HG03469 (cell line): ENCODE measurements at regions not wholly inside any gene's neighbourhood (a gene's known extent, or its start where the extent isn't known, plus 50 kb on each side); places are given as distances from the start of the nearest gene placed in this dataset.

ENCODE experiments used
- ATAC-seq: cut with Tn5 transposase; IDR thresholded peaks from one replicate; pipeline ENCODE4 v1.9.1; 2021; ENCODE audit warnings: mild to moderate bottlenecking, moderate library complexity, moderate number of reproducible peaks; ENCODE audit not compliant: unreplicated experiment

DNA sequence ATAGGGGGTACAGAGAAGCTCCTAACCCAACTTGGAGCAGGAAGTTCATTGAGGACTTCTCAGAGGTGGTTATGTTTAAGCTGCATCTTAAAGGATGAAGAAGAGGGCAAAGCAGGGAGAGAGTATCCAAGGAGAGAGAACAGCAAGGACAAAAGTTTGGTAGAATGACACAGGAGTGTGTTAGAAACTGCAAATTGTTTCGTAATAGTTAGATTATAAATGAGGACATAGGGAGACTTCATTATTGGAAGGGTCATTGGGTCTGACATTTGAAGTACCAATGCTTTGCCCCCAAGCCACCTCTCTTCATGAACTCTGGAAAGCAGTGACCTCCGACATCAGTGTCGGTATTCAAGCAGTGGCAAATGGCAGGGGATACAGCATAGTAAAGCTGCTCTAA, 209.6 kb upstream of the JUN start:
- no peak for ATAC-seq

DNA sequence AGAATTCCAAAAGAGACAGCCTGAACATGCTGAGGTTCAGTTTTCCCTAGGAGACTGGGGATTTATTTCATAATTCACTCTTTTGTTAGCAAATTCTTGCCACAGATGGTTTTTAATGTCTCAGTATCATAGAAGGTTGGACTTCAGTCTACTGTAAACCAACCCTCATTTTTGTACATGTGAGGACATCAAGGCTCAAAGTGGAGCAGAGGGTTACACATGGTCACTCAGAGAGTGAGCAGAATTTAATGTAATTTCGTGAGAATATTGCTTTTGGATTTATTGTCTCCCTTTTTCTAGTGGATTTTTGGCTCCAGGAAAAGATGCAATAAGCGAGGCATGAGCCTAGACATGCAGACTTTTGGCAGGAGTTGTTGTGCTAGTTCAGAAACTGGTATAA, 210.8 kb upstream of the JUN start:
- no peak for ATAC-seq

DNA sequence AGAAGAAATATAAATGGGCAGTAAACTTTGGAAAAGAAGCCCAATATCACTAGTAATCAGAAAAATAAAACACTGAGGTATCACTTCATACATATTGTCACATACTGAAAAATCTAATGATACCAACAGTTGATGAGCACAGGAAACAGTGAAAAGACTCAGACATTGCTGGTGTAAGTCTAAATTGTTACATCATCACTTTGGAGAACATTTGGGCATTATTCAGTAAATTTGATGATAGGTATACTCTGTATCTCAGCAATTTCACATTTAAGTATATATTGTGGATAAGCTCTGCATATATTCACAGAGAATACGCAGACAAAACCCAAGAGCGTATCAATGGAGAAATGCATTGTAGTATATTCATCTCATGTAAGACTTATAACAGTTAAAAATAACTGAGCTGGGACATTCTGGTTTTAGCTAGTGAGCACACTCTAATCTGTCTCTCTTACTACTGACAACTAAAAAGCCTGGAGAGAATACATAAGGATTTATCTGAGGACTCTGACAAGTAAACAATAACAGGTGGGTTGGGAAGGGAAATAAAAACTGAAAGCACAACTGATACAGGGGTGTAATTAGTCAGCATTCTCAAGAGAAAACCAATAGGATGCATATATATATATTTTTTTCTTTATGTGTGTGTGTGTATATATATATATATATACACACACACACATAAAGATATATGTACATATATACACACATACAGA, 212.7 kb upstream of the JUN start:
- ATAC-seq, result peak; percentile 50

DNA sequence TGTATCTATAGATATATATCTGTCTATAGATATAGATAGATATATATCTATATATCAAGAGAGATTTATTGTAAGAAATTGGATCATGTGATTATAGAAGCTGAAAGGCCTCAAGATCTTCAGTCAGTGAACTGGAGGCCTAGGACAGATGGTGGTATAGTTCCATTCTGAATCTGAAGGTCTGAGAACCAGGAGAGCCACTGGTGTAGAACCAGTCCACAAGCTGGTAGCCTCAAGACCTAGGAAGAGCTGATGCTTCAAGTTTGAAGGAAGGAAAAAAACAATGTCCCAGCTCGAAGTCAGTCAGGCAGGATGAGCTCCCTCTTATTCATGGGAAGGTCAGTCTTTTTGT, 213.2 kb upstream of the JUN start:
- ATAC-seq, result peak; percentile 49

DNA sequence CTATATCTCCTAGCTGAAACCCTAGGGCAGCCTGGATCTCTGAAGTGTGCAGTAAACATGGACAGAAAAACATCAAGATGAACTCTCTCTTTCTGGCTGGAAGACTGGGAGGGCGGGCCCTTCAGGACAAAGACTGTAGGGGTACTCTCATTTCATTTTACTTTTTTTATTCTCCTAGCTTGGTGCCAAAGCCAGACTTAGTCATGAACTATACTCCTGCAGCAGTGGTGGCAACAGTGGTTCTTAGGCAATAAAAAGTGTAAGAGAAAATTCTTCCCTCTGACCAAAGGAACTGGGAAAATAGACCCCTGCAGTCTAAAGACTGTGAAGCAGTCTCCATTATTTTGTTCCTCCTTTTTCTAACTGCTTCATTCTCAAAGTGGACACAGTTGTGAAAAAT, 213.8 kb upstream of the JUN start:
- ATAC-seq, result no peak

DNA sequence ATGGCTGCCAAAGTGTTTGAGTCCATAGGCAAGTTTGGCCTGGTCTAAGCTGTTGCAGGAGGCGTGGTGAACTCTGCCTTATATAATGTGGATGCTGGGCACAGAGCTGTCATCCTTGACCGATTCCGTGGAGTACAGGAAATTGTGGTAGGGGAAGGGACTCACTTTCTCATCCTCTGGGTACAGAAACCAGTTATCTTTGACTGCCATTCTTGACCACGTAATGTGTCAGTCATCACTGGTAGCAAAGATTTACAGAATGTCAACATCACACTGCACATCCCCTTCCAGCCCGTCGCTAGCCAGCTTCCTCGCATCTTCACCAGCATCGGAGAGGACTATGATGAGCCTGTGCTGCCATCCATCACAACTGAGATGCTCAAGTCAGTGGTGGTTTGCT, 215.8 kb upstream of the JUN start:
- no peak for ATAC-seq

DNA sequence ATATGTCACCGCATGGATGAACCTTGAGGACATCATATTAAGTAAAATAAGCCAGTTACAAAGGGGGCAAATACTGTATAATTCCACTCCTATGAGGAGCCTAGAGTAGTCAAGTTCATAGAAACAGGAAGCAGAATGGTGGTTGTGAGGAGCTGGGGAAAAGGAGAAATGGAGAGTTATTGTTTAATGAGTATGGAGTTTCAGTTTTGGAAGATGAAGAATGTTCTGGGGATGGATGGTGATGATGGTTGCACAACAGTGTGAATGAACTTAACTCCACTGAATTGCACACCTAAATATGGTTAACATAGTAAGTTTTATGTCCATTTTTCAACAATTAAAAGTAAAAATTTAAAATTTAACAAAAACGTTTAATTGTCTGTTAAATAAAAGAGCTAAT, 220.9 kb upstream of the JUN start:
- no peak for ATAC-seq

DNA sequence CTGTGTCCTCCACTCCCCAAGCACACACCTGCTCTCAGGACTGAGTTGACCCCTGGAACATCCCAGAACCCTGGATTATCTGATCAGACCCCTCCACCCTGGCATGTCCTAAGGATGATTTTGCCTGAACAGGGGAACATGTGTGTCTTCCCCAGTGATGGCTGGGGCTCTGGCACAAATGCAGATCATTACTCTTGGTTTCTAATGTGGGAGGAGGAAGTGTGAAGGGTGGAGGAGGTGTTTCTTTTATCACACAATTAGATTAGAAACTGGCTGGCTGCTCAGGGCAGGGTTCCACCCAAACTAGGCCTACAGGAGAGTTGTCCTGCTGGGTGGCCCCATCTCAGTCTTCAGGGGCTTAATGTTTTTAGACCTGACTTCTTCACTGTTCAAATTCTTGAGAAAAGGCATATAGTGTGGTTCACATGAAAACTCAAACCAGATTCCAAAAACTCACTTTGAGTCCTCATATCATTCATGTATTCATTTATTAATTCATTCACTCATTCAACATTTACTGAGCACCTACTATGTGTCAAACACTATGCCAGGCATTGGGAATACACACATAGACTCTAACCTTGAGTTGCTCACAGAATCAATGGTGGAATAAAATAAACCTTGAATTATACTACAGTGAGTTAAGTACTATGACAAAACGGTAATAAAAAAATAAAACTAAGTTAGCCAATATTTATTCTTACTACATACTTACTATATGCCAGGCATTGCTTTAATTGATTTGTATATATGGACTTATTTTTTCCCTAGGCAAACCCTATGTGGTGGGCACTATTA, 221.8 kb upstream of the JUN start:
- no peak for ATAC-seq

DNA sequence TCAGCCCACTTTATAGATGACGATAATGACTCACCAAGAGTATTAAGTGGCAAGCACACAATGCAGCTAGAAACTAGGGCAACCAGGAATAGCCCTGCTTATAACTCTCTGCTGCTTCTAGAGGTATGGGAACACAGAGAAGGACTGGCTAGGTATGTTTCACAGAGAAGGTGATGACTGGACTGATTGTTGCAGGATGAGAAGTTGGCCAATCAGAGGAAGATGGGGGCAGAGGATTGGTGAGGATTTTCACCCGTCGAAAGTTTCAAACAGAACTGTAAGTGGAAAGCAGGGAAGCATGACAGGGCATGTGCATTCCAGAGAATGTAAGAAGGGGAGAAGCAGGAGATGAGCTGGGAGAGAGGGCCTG, 222.4 kb upstream of the JUN start:
- ATAC-seq, result no peak

DNA sequence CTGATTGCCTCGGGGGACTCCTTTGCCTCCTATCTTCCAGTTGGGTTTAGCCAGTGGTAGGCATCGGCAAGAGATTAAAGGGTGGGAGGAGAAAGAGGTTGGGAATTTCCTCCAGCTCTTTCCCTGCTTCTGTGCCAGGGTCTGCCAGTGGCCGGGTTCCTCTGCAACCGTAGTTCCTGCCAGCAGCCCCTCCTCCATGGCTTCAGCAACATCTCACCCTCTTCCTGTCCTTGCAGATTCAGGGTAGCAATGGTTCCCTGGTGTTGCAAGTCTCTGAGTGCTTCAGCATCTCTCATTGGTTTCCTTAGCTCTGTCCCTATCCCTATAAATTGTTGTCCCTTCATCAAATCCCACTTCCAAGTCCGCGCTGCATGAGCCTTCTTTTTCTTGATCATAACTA, 223.1 kb upstream of the JUN start:
- ATAC-seq, result no peak

DNA sequence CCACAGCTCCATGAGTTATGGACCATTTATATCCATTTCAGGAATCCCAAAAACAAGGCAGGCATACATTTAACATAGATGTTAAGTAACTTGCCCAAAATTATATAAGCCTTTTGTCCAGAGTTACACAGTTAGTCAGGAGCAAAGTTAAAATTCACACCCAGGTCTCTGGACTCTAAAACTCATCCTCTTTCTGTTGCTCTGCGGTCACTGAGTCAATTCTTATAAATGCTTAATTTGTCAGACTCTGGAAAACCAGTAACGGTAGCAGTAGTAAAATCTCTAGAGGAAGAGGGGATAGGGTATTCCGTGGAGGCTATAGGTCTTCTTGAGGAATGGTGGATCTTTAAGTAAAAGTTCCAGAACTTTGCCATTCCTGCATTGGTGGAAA, 223.6 kb upstream of the JUN start:
- no peak for ATAC-seq

DNA sequence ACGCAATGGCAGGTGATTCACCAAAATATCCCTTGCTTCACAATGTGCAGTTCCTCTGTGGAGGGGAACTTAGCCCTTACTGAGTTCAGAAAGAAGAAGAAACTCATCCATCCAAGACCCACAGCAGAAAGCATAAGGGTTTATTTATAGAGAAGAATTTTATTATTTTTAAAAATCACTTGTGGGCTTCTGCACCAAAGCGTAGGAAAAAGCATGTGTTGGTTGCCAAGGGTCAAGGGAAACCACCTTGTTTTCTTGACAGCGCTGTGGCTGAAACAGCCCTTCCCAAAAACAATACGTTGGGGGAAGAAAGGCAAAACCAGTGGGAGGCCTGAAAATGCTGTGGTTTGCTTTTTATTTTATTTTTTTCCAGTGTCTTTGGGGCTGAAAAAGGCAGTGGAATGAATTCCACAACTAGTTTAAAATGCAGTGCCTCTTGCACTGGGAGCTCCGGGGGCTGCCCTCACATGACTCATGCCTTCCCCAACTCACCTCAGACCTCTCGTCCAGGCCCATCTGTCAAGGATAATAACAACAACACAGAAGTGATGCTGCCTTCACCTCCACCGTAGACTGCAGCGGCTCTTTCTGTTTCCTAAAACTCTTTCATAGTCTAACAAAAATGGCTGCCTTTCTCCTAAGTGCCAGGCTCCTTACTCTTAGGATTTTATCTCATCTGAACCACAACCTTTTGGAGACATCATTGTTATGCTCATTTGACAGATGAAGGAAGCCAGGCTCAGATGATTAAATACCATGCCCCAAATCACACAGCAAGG, 224.2 kb upstream of the JUN start:
- ATAC-seq, result no peak

DNA sequence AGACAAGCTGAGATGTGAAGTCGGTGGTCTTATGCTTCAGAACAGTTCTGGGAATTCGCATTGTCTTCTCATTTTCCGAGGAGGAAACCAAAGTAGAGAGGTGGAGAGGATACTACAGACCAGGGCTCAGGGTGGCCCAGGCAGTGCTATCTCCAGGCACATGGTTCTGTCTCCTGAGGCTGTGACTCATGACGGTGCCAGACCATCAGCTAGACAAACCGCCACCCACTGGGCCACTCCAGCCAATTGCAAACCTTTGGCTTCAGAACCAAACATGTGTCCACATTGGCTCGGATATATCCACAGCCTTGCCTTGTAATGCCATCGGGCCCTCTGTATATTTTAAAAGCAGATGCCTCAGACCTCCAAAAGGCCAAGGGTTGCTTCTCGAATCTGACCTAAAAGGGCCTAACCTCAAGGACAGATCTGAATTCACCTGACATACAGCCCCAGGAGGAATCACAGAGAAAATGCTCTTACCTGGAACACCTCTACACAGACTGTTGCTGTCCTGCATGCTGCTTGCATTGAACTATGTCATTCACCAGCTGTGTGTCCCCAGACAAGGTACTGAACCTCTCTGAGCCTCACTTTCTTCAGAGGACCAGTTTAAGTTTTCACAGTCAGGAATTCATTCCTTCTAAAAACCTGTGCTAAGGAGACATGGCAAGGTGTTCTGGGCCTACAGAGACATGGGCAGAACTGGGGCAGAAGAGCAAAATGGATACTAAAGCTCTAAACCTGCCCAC, 224.9 kb upstream of the JUN start:
- no peak for ATAC-seq

DNA sequence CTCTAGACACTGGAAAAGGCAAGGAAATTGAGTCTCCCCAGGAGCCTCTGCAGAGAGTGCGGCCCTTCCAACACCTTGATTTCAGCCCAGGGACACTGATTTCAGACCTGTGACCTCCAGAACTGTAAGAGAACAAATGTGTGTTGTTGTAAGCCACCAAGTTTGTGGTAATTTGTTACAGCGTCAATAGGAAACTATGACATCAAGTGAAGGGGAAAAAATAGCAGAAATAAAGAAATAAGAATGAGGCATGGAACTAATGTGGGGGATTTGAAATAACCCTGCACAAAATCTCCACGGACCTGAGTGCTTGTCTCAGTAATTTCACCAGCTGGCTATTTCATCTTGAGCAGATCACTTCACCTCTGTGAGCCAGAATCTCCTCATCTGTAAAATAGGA, 227.8 kb upstream of the JUN start:
- no peak for ATAC-seq

DNA sequence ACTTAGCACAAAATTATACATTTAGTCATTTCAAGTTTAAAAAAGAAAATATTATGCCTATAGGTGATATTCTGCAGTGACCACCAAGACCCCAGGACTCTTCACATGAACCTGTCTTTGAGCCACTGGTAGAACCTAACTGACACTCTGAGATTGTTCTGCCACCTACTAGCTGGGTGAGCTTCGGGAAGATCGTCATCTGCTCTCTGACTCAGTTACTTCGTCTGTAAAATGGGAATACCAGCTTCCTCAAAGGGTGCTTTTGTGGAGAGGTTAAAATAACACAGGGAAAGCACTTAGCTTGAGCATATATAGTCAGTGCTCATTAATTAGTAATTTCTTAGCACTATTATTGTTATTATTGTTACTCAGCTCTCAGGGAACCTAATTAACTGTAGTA, 228.5 kb upstream of the JUN start:
- no peak for ATAC-seq

DNA sequence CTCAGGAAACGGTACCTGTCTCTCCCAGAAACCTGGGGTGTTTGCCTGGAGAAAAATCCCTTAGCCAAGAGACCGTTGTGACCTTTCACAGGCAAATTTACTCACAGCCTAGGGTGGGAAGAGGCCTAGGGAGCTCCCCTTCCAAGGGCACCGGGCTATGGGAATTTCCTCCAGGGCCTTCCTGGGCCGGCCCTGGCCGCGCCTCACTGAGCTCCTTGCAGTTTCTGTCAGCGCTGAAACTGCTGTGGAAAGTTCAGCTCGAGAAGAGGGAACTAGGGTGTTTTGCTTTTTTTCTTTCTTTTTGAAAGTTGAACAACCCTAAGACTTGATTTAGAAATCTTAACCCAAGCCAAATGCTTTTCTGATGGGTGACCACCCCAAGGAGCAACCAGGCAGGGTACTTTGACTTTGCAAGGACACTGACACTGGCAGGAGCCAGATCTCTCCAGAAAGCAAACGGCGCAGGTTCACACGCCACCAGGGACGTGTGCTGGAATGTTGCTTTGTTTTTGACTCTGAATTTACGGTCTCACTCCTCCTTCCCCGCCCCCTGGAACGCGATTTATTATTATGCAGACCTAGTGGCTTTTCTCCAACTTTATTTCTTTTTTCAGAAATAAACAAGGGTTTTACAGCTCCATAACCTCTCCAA, 229.6 kb upstream of the JUN start:
- ATAC-seq, result peak; percentile 50

DNA sequence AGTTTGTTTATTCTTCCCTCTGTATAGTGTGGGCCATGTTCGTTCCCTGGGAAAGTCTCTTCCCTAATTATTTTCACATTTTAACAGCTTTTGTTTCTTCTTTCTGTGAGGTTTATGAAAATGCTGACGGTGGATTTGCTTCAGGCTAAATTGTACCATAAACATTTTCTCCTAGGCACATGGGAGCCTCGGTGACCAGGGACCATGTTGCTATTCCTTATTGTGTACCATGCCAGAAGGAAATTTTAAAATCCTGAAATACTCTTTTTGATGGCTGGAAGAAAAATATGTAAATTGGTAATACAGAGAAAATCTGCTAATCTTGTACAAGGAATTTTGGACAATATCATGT, 230.1 kb upstream of the JUN start:
- ATAC-seq, result no peak

DNA sequence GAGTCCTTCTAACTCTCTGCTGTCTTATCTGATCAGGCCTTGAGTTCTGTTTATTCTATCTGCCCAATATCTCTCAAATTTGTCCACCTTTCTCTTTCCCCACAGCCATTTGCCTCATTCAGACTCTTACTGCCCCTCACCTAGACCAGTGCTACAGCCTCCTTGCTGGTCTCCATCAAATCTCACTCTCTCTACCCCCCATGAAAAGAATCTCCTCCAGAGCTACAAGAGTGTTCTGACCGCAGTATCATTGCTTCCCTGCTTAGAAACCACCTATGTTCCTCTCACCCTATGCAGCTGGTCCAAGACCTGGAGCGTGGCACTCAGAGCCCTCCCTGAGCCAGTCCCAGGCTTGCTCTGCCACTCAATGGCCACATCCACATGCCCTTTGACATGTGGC, 231.0 kb upstream of the JUN start:
- ATAC-seq, result no peak

DNA sequence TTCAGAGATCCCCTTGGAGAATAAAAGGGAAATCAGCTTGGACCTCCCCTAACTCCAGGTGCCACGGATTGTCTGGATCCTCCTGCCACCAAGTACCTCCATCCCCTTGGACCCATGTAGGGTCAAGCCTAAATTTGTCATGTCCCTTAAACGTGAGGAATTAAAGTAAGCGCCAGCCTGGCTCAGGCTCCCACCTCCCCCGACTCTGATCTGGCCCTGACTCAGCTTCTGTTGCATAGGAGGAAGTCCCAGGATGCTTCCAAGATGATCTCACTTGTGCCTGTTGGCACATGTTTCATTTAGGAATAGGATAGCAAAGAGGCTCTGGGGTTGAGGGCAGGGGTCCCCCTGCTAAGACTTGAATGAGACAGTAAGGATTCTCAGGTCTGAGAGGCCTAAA, 231.9 kb upstream of the JUN start:
- no peak for ATAC-seq

DNA sequence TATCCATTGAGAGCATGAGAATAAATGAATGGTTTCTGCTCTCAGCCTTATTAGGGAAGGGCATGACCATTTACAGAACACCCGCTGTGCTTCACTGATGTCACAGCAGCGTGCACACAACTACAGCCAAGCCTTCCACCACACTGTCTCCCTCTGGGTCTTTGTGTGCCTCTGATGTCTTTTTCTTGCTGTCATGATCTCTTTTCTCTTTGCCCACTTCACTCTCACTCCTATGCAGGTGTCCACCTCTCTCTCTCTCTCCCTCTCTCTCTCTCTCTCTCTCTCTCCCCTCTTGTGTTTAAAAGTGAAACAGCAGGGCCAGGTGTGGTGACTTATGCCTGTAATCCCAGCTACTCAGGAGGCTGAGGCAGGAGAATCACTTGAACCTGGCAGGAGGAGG, 232.5 kb upstream of the JUN start:
- no peak for ATAC-seq
